ENCODE measurements at regions not wholly inside any gene's neighbourhood (a gene's known extent, or its start where the extent isn't known, plus 50 kb on each side); places are given as distances from the start of the nearest gene placed in this dataset.
A peak's percentile ranks its signal among the peaks of the same experiment; 100 is the strongest.

DNA sequence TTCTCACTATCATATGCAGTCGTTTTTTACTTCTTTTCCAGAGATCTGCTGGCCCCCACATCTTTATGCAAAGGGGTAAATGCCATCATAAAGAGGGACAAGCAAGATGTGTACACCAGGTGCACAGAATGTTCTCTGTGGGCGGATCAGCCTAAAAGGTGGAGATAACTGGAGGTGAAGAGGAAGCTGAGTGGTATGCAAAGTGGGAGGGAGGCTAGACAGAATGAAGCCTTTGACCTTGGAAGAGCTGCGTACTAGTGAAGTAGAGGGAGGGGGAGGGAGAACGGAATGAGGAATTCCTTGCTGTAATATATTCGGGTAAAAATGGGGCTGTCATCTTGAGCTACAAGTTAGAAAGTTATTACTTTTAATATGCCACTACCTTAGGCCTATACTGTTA lies 287.5 kb upstream of the VRK2 start:
- no peak overlapping the region for H4K5ac ChIP-seq (ENCODE audit: insufficient read length, low read depth, low read length)
- no peak overlapping the region for H2BK15ac ChIP-seq (ENCODE audit: low read depth, low read length)
- no peaks in the 10 kb centered on the region for H4K20me1 ChIP-seq (ENCODE audit: control insufficient read depth, insufficient read depth, insufficient read length)
- H2BK5ac ChIP-seq (ENCODE audit: insufficient read length, low read length) = no peak overlapping the region
- H3K27ac ChIP-seq (ENCODE audit: insufficient read length, low read depth, low read length) = no peak overlapping the region
- no peaks in the 10 kb centered on the region for H3K27me3 ChIP-seq (ENCODE audit: insufficient read depth, low read length)
- no peak overlapping the region for H3K4ac ChIP-seq (ENCODE audit: low read depth, low read length)
- H3T11ph ChIP-seq (ENCODE audit: low read length) = no peak overlapping the region
- no peak overlapping the region for H2AFZ ChIP-seq (ENCODE audit: low read length)
- no peaks in the 10 kb centered on the region for H3K23me2 ChIP-seq (ENCODE audit: insufficient read length, low read depth, low read length, poor library complexity, severe bottlenecking)
- H3K9ac ChIP-seq (ENCODE audit: extremely low read depth, insufficient read length, low read length) = no peak overlapping the region
- H3K9me3 ChIP-seq (ENCODE audit: control insufficient read depth, low read depth, low read length) = no peaks in the 10 kb centered on the region
- WGBS (ENCODE audit: extremely low coverage, insufficient read length, low lambda C conversion rate) = no CpG with 5 or more reads among the region's 5 CpGs
- no peaks in the 10 kb centered on the region for H3K9me3 Mint-ChIP-seq
- no peak overlapping the region for H3K23ac ChIP-seq (ENCODE audit: insufficient read length, low read depth, low read length)
- no peak overlapping the region for H4K91ac ChIP-seq (ENCODE audit: insufficient read length, low read depth, low read length)
- H3K14ac ChIP-seq (ENCODE audit: insufficient read depth, low read length) = no peak overlapping the region
- H3K36me3 Mint-ChIP-seq (ENCODE audit: insufficient read depth in 1 of 3, low read depth in 3 of 3) = no peaks in the 10 kb centered on the region
- H3K27me3 Mint-ChIP-seq (ENCODE audit: low read depth) = no peaks in the 10 kb centered on the region; the same call in 1 of the 2 replicates
- no peaks in the 10 kb centered on the region for H3K79me2 ChIP-seq (ENCODE audit: insufficient read depth, low read length)
- H2BK12ac ChIP-seq (ENCODE audit: insufficient read length, low read depth, low read length) = no peak overlapping the region
- peaks cover 5% of the 10 kb centered on the region for H3K4me1 ChIP-seq (ENCODE audit: insufficient read depth, low read length)
- no peak overlapping the region for H2BK120ac ChIP-seq (ENCODE audit: low read depth, low read length, poor library complexity, severe bottlenecking)
- no peak overlapping the region for H2BK20ac ChIP-seq (ENCODE audit: low read depth, low read length, poor library complexity, severe bottlenecking)
- H3K27ac Mint-ChIP-seq = no peak overlapping the region
- TF ChIP-seq, protein P1, sequence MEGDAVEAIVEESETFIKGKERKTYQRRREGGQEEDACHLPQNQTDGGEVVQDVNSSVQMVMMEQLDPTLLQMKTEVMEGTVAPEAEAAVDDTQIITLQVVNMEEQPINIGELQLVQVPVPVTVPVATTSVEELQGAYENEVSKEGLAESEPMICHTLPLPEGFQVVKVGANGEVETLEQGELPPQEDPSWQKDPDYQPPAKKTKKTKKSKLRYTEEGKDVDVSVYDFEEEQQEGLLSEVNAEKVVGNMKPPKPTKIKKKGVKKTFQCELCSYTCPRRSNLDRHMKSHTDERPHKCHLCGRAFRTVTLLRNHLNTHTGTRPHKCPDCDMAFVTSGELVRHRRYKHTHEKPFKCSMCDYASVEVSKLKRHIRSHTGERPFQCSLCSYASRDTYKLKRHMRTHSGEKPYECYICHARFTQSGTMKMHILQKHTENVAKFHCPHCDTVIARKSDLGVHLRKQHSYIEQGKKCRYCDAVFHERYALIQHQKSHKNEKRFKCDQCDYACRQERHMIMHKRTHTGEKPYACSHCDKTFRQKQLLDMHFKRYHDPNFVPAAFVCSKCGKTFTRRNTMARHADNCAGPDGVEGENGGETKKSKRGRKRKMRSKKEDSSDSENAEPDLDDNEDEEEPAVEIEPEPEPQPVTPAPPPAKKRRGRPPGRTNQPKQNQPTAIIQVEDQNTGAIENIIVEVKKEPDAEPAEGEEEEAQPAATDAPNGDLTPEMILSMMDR (conservative IDR thresholded peaks at IDR 0.05) = no peak
- DNase-seq = no peak
- no peak overlapping the region for H4K8ac ChIP-seq (replicated peaks; ENCODE audit: insufficient read length, low read depth, low read length)
- H3K4me2 ChIP-seq (ENCODE audit: insufficient read depth, insufficient read length, low read length) = peak overlapping the region; percentile 5
- H3K4me1 Mint-ChIP-seq = peaks cover 34 to 38% of the 10 kb centered on the region in 2 experiments
- H2AK5ac ChIP-seq (ENCODE audit: insufficient read length, low read length) = no peak overlapping the region
- no peak overlapping the region for H3K56ac ChIP-seq (ENCODE audit: insufficient read length, low read depth, low read length)
- no peaks in the 10 kb centered on the region for H3K79me1 ChIP-seq (ENCODE audit: insufficient read depth, low read depth, low read length, poor library complexity, severe bottlenecking)
- peak overlapping the region in 1 of 2 experiments; percentile 39; a peak in 2 of 5 replicates for H3K4me3 Mint-ChIP-seq
- no peak overlapping the region for H3K18ac ChIP-seq (ENCODE audit: insufficient read length, low read depth, low read length)

Measured in H9 (cell line).